ENCODE measurements at regions not wholly inside any gene's neighbourhood (a gene's known extent, or its start where the extent isn't known, plus 50 kb on each side); places are given as distances from the start of the nearest gene placed in this dataset.

- Histone ChIP-seq H3K9ac (ENCODE audit: low read length) (no peak overlapping the region), H3K79me2 (ENCODE audit: insufficient read depth, low read length) (no peaks in the 10 kb centered on the region), H3K4me3 (ENCODE audit: insufficient read depth, low read length, poor library complexity, severe bottlenecking) (no peak overlapping the region), H3K9me2 (replicated peaks; ENCODE audit: insufficient read depth, low read length) (no peaks in the 10 kb centered on the region), H3K27ac (ENCODE audit: low read depth, low read length) (no peak overlapping the region), H2AFZ (ENCODE audit: low read depth, low read length, severe bottlenecking) (no peak overlapping the region), H3F3A (ENCODE audit: insufficient read depth) (no peaks in the 10 kb centered on the region), H3K27me3 (ENCODE audit: low read length) (no peaks in the 10 kb centered on the region), H3K4me2 (ENCODE audit: low read depth, low read length, poor library complexity, severe bottlenecking) (no peak overlapping the region), H3K9me3 (ENCODE audit: insufficient read depth, low read length) (0 out of 2 replicates have a peak, but pooled peaks cover 3% of the 10 kb centered on the region), H4K20me1 (ENCODE audit: low read depth, low read length) (no peaks in the 10 kb centered on the region), H3K36me3 (ENCODE audit: low read length) (no peaks in the 10 kb centered on the region)
- TF ChIP-seq, protein P1, sequence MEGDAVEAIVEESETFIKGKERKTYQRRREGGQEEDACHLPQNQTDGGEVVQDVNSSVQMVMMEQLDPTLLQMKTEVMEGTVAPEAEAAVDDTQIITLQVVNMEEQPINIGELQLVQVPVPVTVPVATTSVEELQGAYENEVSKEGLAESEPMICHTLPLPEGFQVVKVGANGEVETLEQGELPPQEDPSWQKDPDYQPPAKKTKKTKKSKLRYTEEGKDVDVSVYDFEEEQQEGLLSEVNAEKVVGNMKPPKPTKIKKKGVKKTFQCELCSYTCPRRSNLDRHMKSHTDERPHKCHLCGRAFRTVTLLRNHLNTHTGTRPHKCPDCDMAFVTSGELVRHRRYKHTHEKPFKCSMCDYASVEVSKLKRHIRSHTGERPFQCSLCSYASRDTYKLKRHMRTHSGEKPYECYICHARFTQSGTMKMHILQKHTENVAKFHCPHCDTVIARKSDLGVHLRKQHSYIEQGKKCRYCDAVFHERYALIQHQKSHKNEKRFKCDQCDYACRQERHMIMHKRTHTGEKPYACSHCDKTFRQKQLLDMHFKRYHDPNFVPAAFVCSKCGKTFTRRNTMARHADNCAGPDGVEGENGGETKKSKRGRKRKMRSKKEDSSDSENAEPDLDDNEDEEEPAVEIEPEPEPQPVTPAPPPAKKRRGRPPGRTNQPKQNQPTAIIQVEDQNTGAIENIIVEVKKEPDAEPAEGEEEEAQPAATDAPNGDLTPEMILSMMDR (IDR thresholded peaks at IDR 0.05; ENCODE audit: insufficient read depth, low read length, poor library complexity, severe bottlenecking): no peak
- no peak for TF ChIP-seq EZH2phosphoT487 (conservative IDR thresholded peaks at IDR 0.05; ENCODE audit: low read length)
Measured at GRCh38 chr12:93154096-93154728, 223.5 kb upstream of the NUDT4 start.

DNA sequence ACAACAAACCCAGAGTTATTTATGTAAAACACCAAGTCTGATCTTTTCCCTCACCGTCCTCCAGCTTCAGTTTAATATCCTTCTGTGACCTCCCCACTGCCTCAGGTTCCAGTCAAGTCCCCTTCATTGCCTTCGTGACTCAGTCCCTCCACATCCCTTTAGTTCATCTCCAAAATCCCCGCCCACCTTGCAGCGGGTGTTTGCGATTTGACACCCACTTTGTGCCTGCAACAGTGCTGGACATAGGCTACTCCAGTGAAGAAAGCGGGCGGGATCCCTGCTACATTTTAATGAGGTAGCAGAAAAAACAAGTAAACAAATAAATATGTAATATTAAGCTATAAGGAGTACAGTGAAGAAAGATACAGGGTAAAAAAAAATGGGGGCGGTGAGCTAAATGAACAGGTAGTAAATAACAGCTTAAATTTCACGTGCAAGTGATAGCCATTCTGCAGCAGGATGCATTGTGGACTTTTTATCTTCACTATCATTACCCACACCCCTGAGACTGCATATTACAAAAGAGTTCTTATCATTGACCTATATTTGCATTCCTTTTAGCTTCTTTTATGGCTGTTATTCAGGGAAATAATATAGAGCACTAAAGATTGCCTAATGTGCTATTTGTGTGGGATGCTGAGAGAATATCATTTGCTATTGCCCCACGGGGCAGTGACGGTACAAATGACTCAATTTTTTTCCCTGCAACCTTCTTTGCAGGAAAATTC lies 222.8 kb upstream of the NUDT4 start:
- Histone ChIP-seq H3K9me2 (replicated peaks; ENCODE audit: insufficient read depth, low read length) (no peaks in the 10 kb centered on the region), H3F3A (ENCODE audit: insufficient read depth) (no peaks in the 10 kb centered on the region), H3K27me3 (ENCODE audit: low read length) (no peaks in the 10 kb centered on the region), H4K20me1 (ENCODE audit: low read depth, low read length) (no peaks in the 10 kb centered on the region), H3K27ac (ENCODE audit: low read depth, low read length) (no peak overlapping the region), H3K79me2 (ENCODE audit: insufficient read depth, low read length) (no peaks in the 10 kb centered on the region), H3K9ac (ENCODE audit: low read length) (no peak overlapping the region), H3K36me3 (ENCODE audit: low read length) (no peaks in the 10 kb centered on the region), H2AFZ (ENCODE audit: low read depth, low read length, severe bottlenecking) (no peak overlapping the region), H3K4me2 (ENCODE audit: low read depth, low read length, poor library complexity, severe bottlenecking) (no peak overlapping the region), H3K9me3 (ENCODE audit: insufficient read depth, low read length) (0 out of 2 replicates have a peak, but pooled peaks cover 3% of the 10 kb centered on the region), H3K4me3 (ENCODE audit: insufficient read depth, low read length, poor library complexity, severe bottlenecking) (no peak overlapping the region)
- TF ChIP-seq EZH2phosphoT487 (conservative IDR thresholded peaks at IDR 0.05; ENCODE audit: low read length): no peak
- TF ChIP-seq, protein P1 (IDR thresholded peaks at IDR 0.05; ENCODE audit: insufficient read depth, low read length, poor library complexity, severe bottlenecking): no peak

DNA sequence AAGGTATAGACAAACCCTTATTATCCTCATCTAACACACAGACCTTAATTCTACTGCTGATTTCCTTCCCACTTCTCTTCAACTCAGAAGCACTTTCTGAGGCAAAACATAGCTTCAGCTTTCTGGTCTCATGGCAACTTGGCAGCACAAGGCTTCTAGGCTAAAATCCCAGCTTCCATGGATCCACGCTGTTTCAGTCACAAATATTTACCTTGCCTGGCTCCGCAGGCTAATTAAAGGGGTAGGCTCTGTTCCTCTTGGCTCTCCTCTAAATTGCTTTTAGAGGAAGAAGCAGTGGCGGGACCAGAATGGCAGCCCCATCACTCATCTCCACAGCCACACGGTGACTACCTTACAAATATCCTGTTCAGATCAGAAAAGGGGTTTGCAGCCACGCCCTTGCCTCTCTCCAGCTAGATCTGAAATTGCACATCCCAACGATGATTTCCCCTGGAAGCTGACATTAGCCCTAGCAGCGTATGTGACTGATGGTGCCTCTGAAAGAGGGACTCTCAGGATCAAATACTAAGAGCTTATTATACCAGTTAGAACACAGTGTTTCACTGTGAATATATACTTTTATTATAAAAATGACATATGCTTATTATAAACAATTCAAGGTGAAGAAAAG lies 221.5 kb upstream of the NUDT4 start:
- Histone ChIP-seq H3K4me2 (ENCODE audit: low read depth, low read length, poor library complexity, severe bottlenecking) (no peak overlapping the region), H3K9me2 (replicated peaks; ENCODE audit: insufficient read depth, low read length) (no peaks in the 10 kb centered on the region)
- TF ChIP-seq, protein P1 (IDR thresholded peaks at IDR 0.05; ENCODE audit: insufficient read depth, low read length, poor library complexity, severe bottlenecking): no peak
- no peak for TF ChIP-seq EZH2phosphoT487 (conservative IDR thresholded peaks at IDR 0.05; ENCODE audit: low read length)

More for the DNA sequence above, 221.5 kb upstream of the NUDT4 start:
- Histone ChIP-seq H3K79me2 (ENCODE audit: insufficient read depth, low read length) (no peaks in the 10 kb centered on the region), H4K20me1 (ENCODE audit: low read depth, low read length) (no peaks in the 10 kb centered on the region), H3K36me3 (ENCODE audit: low read length) (no peaks in the 10 kb centered on the region), H3K9ac (ENCODE audit: low read length) (no peak overlapping the region), H3K4me3 (ENCODE audit: insufficient read depth, low read length, poor library complexity, severe bottlenecking) (no peak overlapping the region), H3K9me3 (ENCODE audit: insufficient read depth, low read length) (0 out of 2 replicates have a peak, but pooled peaks cover 3% of the 10 kb centered on the region), H3K27ac (ENCODE audit: low read depth, low read length) (no peak overlapping the region), H3K27me3 (ENCODE audit: low read length) (no peaks in the 10 kb centered on the region), H2AFZ (ENCODE audit: low read depth, low read length, severe bottlenecking) (no peak overlapping the region), H3F3A (ENCODE audit: insufficient read depth) (no peaks in the 10 kb centered on the region)

Data from SU-DHL-6 (cell line).